Stimulated activated CD4-positive, alpha-beta T cell treated with anti-CD3 and anti-CD28 coated beads, Interleukin-15, amount 100 ng/mL, for 24 hours (primary cell): ENCODE measurements at regions not wholly inside any gene's neighbourhood (a gene's known extent, or its start where the extent isn't known, plus 50 kb on each side); places are given as distances from the start of the nearest gene placed in this dataset.
"Not testable (repeated sequence)": the region's sequence is repeated elsewhere in the genome, so short reads cannot be mapped to it uniquely, and the experiment has no call there.

ENCODE experiments used
- DNase-seq: peaks from one replicate; pipeline ENCODE4 v3.0.0-alpha.2; 2020

GRCh38 chr6:68053805-68054373 lies 581.2 kb upstream of the ADGRB3 start:
- no peak for DNase-seq

DNA sequence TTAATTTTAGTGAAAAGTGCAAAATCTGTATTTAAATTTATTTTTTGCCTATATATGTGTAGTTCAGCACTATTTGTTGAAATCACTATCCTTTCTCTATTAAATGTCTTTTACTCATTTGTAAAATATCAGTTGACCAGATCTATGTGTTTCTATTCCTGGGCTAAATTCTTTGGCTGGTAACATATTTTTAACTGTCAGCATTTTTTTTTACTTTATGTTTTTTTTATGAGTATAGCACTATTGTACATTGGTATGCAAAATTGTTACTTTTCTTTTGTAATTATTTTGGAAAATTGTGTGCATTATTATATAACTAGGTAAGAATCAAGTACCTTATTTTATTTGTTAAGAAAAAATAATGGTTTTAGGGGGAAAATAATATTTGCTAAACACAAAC lies 582.8 kb upstream of the ADGRB3 start:
- DNase-seq = no peak

DNA sequence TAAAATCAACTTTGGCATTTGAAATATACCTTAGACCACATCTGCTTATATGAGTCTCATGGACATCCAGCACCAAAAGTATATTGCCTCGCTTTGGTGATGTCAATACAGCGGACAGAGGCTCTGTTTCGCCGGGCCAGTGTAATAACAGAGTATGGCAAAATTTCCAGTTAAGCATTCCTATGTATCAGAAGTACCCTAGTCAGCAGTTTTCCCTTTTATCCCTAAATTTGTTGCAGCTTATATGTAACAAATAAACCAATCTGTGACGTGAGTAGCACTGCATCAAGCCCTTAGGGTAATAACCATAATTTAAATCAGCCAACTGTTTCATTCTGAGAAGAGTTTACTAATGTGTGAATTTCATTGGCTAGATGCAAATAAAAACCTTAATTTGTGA lies 585.5 kb upstream of the ADGRB3 start:
- no peak for DNase-seq

GRCh38 chr6:68046756-68047155 lies 588.3 kb upstream of the ADGRB3 start:
- no peak for DNase-seq

DNA sequence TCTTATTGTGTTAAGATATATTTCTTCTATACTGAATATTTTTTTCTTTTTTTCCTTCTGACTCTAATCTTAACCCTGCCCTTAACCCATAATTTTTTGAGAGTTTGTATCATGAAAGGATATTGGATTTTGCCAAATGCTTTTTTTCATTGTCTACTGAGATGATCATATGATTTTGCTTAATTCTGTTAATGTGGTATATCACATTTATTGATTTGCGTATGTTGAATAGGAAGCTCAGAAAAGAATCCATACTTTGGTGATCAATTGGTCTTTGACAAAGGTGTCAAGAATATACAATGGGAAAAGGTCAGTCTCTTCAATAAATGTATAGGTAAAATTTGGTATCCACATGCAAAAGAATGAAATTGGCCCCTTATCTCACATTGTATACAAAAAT lies 588.8 kb upstream of the ADGRB3 start:
- no peak for DNase-seq

- DNase-seq = no peak
Measured at GRCh38 chr6:68045193-68045592, 589.9 kb upstream of the ADGRB3 start.

GRCh38 chr6:68044264-68044663 lies 590.8 kb upstream of the ADGRB3 start:
- no peak for DNase-seq

- no peak for DNase-seq
Measured at GRCh38 chr6:68043122-68043398, 592.0 kb upstream of the ADGRB3 start.

- no peak for DNase-seq
Measured at GRCh38 chr6:68042339-68043121, 592.6 kb upstream of the ADGRB3 start.

DNA sequence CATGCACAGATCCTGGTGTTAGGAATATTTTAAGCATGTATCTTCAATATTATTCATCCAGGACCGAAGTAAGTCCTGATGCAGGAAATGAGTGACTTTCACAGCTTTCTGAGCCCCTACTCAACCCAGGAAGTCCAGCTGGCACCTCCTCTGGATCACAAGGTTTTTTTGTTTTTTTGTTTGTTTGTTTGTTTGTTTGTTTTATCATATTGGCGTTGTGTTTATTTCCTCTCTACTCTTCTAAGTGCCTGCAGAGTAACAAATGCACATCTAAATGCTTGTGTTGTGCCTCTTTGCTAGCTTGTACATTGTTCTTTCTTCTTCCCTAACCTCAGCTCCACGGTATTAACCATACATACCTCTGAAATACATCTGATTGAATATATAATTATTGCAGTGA lies 594.3 kb upstream of the ADGRB3 start:
- DNase-seq = no peak

DNA sequence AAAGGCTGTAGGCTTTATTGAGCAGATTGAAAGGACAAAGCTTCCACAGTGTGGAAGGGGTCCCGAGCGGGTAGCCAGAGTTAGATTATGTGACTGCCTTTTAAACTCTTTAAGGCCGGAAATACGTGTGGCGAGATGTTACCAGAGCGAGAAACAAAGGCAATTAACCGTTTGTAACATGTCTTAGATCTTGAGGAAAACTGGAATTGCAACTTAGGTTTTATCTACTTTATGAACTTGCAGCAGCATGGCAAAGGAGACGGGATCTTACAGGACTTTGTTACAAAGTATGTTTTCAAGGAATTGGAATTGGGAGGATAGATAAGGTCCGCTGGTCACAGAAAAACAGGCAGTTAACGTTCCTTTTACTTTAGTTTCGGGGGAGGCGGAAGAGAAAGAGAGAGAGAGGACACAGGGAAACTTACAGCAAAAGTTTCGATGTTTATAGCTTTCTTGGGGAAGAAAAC lies 594.7 kb upstream of the ADGRB3 start:
- no peak for DNase-seq

DNA sequence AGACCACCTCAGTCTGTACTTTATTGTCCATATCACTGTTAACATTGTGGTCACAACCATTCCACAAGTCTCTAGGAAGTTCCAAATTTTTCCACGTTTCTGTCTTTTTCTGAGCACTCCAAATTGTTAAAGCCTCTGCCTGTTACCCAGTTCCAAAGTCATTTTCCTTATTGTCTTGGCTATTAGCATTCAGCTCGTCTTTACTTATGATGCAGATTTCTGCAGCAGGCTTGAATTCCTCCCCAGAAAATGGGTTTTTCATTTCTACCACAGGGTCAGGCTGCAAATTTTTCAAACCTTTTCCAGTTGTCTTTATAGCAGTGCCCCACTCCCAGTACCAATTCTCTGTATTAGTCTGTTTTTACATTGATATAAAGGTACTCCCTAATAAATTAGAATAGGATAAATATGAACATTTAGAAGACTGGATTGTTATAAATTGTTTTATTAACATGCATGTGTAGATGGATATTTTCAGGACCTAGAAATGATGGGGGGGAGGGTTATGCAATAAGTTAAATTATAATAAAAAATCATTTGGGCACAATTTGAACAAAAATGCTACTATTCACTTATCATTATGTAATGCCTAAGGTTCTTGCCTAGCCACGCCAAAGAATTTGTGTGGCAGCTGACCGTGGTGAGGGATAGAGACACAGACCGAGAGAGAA lies 595.3 kb upstream of the ADGRB3 start:
- no peak for DNase-seq

- no peak for DNase-seq
Measured at GRCh38 chr6:68038815-68039408, 596.2 kb upstream of the ADGRB3 start.

- DNase-seq = no peak
Measured at GRCh38 chr6:68032217-68032616, 602.9 kb upstream of the ADGRB3 start.

DNA sequence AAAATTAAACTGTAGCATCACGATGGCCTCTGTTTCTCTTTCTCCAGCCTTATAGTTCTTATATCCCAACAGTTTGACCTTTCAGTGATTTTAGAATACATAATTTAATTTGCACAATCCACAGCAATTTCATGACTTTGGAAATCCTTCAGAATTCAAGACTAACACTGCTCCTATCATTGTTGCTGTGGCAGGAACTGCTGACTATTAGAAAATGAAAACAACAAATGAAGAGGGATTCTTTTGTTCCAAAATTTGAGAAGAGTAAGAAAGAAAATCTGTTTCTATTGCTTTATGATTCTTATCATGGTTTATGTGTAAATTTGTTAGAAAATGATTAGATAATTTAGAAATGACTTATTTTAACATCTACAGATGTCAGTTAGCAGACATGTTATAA lies 604.0 kb upstream of the ADGRB3 start:
- no peak for DNase-seq

- no peak for DNase-seq
Measured at GRCh38 chr6:68026483-68026882, 608.6 kb upstream of the ADGRB3 start.

- DNase-seq = no peak
Measured at GRCh38 chr6:68025764-68026163, 609.3 kb upstream of the ADGRB3 start.

DNA sequence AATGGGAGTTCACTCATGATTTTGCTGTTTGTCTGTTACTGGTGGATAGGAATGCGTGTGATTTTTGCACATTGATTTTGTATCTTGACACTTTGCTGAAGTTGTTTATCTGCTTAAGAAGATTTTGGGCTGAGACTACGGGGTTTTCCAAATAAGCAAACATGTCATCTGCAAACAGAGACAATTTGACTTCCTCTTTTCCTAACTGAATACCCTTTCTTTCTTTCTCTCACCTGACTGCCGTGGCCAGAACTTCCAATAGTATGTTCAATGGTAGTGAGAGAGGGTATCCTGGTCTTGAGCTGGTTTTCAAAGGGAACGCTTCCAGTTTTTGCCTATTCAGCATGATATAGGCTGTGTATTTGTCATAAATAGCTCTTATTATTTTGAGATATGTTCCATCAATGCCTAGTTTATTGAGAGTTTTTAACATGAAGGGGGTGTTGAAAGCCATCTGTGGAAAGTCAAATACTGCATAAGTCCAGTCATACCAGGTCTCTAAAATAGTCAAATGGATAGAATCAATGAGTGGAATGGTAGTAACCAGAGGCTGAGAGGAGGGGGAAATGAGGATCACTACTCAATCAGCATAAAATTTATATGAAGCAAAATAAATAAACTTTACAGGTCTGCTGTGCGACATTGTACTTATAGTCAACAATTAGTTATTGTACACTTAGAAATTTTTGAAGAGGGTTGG lies 610.4 kb upstream of the ADGRB3 start:
- DNase-seq = no peak

- not testable (repeated sequence) for DNase-seq
Measured at GRCh38 chr6:68022968-68023367, 612.1 kb upstream of the ADGRB3 start.

DNA sequence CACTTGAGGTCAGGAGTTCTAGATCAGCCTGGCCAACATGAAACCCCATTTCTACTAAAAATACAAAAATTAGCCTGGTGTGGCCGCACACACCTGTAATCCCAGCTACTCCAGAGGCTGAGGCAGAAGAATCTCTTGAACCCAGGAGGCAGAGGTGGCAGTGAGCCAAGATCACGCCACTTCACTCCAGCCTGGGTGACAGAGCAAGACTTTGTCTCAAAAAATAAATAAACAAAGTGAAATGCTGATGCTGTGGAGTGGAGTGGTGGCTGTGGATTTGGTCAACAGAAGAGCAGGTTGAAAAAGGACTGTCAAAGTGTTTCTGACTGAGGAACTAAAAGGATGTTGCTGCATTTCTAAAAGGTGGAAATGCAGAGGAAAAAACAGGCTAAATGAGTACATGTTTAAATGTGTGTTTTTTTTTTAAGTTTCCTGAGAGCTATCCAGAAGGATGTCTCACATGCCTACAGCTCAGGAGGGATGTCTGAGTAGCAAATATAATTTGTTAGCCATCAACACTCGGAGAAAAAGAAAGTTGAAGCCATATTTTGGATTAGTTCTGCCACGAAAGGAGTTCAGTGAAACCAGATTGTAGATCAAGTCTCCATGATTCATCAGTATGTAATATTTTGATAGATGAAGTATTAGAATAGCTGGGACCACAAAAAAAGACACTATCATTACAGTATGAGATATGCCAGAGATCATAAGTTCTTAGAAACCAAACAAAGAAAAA lies 621.1 kb upstream of the ADGRB3 start:
- DNase-seq = no peak

- DNase-seq = no peak
Measured at GRCh38 chr6:68012822-68013221, 622.3 kb upstream of the ADGRB3 start.

DNA sequence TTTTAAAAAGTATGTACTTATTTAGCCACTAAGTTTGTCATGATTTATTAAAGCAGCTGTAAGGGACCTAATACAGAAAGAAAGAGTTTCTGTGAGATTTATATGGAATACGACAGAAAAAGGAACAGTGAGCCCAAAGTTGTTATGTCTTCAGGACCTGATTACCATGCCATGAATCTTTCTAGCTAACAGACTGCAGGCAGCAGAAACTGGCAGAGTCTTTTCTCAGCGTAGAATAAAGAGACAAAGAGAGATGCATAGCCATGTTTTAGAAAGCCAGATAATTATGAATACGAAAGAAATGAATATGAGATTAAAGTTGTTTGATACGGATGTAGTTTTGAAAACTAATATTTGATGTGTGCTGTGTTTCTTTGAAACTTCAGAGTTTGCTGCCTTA lies 624.1 kb upstream of the ADGRB3 start:
- no peak for DNase-seq

DNA sequence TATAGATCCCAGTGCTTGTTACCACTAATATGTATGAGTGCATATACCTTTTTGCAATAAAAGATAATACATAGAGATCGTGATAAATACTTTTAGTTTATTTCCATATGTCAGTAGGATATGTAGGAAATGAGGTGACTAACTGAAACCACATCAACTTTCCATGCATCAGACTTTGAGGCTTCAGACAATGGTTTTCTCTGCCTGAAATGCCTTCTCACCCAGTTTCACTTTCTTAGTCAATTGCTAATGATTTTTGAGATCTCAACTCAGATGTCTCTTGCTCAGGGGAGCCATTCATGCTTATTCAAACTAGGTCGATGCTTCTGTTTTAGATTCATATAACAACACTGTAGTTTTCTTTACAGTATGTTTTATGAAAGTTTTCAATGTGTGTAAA lies 626.6 kb upstream of the ADGRB3 start:
- DNase-seq = no peak
